NCI-H748 (cell line): ENCODE measurements at regions not wholly inside any gene's neighbourhood (a gene's known extent, or its start where the extent isn't known, plus 50 kb on each side); places are given as distances from the start of the nearest gene placed in this dataset.
"Not testable (repeated sequence)": the region's sequence is repeated elsewhere in the genome, so short reads cannot be mapped to it uniquely, and the experiment has no call there.

Experiments used
- DNase-seq: peaks from one replicate; lab custom pipeline; 2025; ENCODE audit not compliant: unreplicated experiment; lab: John Stamatoyannopoulos, UW

DNA sequence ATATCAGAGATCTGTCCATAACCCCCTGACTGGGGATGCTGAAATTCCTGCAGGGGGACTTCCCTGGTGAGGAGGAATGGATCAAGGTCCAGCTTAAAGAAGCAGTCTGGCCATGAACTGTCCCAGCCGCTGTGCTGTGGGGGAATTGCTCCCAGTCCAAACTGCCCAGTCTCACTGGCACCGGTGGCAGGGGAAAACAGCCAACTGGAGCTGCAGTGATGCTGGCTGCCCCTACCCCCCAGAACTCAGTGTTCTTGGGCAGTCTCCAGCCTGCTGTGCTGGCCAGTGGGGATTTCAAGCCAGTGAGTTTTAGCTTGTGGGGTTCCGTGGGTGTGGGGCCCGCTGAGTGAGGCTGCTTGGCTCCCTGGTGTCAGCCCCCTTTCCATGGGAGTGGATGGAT lies 306.5 kb upstream of the RPS23 start:
- DNase-seq, result no peak

DNA sequence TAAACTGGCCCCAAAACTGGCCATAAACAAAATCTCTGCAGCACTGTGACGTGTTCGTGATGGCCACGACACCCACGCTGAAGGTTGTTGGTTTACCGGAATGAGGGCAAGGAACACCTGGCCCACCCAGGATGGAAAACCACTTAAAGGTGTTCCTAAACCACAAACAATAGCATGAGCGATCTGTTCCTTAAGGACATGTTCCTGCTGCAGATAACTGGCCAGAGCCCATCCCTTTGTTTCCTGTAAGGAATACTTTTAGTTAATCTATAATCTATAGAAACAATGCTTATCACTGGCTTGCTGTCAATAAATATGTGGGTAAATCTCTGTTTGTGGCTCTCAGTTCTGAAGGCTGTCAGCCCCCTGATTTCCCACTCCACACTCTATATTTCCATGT lies 305.2 kb upstream of the RPS23 start:
- DNase-seq, result not testable (repeated sequence)

DNA sequence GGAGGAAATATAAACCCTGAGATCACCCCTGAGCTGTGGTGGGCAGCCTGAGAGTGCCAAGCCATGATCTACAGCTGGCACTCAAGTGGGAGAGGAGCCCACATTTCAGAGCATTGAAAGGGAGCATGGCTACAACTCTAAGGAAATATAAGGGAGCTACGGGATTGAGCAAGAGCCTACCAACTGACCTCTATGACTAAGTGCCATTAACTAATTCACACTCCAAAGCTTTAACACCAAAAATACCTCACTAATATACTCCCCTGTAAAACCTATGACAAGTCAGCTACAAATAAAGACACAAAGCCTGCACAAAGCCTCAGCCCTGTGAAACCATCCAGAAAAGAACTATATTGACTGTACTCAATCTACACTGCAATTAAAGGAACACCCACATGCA lies 286.8 kb upstream of the RPS23 start:
- no peak for DNase-seq

DNA sequence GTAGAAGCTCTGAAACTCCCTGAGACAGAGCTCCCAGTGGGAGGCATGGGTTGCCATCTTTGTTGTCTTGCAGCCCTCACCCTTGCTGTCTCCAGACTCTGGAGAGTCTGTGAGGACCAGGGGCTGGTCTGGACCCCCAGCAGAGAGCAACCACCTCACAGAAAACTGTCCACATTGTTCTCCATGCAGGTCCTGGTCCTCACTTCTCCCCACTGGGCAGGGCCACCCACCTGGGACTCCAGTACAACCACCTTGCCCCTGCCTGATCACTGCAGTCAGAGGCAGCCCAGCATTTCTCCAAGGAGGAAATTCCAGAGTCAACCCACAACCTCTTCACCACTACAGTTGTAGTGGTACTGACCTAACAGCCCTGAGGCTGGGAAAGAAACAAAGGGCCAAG lies 285.6 kb upstream of the RPS23 start:
- no peak for DNase-seq

DNA sequence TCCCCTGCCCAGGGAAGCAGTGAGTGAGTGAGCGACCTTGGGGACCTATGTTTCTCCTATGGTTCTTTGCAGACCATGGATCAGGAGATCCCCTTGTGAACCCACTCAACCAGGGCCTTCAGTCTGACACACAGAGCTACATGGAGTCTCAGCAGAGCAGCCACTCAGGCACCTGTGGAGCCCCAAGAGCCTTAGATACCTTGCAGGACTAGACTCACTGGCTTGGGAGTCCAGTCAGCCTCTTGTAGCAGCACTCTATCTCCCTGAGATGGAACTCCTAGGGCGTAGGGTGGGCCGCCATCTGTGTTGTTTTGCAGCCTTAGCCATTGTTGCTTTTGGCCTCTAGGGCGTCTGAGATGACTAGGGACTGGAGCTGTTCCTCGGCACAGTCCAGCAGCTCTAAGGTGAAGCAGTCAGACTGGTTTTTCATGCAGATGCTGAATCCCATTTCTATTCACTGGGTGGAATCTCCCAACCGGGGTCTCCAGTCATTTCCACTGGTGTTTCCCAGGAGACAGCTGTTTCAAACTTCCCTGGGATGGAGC lies 284.6 kb upstream of the RPS23 start:
- no peak for DNase-seq

DNA sequence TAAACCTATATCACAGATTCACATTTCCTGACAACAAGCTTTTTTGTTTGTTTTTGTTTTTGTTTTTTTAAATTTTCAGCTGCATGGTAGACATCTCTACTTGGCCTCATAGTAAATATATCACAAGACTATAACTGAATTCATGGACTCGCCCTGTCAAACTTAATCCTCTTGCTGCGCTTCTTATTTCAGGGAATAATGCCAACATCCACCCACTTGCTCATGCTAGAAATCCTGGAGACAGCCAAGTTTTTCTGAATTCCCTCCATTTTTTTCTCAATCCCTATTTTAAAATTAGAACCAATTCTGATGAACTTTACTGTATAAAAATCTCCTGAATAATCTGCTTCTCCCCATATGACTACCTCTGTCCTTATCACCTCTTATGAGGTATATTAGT lies 283.6 kb upstream of the RPS23 start:
- DNase-seq, result no peak

DNA sequence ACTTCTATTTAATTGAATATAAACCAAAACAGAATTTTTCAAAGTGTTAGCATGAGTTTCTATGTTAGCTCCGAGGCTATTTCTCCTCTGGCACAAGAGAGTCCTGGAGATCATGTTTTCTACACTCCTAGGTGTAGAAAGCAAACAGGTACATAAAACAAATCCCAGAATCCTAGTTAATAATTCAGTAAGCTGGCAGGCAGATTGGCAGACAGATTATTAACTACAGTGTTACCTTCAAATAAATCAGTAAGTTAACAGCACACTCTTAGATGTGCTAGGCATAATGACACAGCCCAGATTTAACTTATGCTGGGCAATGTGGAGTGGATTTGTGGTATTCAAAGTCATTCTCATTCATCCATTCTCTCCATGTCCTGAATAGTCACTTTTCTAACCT lies 282.8 kb upstream of the RPS23 start:
- DNase-seq, result no peak

DNA sequence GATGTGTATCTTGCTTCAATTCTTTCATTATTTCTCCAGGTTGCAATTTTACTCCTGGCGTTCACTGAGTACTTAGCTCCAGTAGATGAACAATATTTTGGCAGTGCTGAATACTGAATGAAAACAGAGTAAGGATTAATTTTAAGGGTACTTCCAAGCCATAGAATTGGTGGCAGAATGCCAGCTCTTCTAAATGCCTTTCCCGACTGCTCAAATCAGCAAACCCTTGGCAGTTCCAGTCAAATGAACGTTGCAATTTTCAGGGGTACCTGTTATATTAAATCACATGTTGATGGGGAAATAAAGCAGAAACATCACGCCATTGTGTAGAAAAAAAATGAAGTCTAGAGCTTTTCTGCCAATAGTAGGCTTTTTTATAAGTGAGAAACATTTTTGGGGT lies 282.4 kb upstream of the RPS23 start:
- DNase-seq, result no peak

DNA sequence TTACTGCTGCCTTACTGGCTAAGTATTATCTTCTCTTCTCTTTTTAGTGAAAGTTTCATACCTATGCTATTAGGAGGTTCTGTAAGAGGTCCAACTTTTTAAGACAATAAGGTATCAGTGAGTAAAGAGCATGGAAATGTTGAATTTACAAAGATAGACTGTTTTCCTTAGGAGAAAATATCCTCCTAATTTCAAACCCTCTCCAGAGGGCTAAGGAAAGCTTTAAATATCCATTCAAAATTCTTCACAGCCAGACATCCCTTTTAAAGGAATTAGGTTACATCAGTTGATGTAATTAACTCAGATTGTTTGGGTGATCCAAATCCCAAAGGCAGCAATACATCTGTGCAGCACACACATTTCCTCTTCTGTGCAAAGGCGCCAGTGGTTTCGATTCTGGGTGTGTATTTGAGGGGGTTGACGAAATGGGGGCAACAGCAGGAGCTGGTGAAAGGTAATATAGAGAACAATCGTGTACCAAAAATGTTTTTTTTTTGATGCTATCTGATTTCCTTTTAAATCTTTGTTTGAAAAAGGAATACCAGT lies 273.8 kb upstream of the RPS23 start:
- DNase-seq, result peak; percentile 41

DNA sequence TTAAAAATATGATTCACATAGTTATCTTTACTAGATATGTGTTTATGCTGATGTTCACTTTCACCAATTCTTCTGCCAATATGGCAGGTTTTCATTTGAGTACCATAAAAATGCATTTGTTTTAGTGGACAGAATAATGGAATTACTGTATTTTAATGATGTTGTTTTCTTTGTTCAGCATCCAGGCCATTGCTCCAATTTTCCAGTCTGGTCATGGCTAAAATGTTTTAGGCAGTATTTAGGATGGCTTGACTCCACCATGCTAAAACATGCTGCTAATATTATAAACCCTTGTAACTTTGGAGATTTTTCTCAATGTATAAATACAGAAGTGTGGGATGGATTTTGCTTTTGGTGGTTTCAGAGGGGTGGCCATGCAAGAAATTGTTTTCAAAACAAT lies 273.0 kb upstream of the RPS23 start:
- no peak for DNase-seq

DNA sequence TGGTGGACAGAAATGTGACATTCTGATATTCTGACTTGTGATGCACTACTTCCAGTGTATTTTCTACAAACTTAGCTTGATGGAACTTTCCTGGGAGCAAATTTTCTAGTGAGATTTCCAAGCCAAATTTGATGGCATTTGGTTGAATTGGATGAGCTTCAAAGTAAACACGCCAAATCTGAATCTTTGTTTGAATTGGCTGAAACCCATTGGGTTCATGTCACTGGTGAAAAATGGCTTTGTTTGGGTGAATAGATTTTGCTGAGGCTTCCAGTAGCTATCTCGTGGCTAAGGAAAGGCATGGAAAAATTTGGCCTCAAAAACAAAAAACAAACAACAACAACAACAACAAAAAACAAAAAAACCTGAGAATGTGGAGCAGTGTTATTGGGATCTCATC lies 271.1 kb upstream of the RPS23 start:
- DNase-seq, result no peak

DNA sequence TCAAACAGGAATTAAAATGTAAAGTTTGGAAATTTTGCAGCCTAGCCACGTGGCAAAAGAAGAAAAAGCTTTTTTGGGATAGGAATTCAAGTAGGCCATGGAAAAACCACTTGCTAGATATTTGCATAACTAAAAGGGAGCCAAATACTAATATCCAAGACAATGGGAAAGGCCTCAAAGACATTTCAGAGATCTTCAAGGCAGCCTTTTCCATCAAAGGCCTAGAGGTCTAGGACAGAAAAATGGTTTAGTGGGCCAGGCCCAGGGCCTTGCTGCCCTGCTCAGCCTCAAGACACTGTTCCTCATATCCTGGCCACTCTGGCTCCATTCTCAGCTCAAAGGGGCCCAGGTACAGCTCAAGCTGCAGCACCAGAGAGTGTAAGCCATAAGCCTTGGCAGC lies 265.9 kb upstream of the RPS23 start:
- no peak for DNase-seq

DNA sequence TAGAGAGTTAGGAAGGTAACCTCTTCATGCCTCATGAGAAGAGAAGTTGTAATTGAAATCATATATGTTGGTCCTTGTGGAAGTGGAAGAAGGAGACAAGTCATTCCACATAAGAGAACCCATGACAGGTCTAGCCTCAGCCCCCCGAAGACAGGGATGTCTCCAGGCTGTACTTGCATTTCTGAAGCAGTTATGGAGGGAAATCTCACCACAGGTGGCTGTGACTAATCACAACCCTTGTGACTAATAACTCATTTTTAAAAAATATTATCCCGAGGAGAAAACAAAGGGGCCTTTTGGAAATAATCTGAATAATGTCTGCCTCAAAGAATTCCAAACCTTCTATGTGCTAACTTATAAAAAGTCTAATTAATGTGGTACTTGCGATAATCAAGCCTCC lies 262.1 kb upstream of the RPS23 start:
- no peak for DNase-seq

DNA sequence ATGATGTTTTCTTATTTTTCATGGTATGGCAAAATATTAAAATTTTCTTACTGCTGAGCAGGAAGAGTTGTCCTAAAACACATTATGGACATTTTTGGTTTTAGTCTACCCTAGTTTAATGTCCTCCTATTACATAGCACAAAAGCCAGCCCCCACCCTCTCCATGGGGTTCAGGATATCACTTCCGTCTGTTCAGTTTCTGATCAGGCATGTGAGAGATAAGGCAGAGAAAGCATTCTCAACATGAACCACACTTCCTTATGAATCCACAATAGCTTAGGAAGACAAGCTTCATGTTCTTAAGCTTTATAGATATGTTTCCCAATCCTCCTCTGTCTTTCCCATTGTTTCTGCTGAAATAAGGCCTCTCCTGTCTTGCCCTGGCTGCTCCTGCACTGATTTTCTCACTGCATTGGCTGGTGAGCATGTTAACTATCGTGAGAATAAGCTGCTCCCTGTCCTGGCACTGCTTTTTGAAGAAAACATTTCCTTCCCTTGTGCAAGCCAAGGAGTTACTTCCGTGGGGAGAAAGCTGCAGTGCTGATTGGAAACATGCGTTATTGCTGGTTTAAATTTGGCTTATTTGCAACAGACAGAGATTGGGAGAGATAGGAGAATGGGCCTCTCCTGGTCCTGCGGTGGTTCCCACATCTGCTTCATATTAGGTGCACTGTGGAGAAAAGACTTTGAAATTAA lies 260.3 kb upstream of the RPS23 start:
- no peak for DNase-seq

DNA sequence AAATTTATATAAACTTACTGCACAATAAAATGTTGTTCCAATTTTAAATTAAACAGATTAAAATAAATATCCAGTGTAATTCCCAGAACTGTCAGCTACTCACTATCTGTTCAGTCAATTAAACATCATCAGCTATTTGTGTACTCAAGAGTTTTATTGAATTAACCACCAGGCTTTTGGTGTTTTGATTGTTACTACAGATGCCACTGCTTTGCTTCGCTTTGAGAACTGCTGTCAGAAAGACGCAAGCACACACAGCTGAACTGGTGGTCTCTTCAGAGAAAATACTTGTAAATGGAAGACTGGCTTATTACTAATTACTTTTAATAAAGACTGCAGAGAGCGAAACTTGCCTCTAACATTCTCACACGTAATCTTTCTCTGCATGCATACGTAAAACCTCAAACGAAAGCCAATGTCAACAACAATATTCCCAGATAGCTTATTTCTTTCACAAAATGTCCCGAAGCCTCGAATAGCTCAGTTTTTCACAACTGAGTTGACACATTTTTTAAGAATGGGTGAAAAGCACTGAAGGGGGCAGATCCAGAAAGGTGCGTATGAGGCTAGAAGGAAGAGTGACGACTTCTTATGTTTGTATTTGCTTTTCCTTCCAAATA lies 259.6 kb upstream of the RPS23 start:
- peak; percentile 16 for DNase-seq

DNA sequence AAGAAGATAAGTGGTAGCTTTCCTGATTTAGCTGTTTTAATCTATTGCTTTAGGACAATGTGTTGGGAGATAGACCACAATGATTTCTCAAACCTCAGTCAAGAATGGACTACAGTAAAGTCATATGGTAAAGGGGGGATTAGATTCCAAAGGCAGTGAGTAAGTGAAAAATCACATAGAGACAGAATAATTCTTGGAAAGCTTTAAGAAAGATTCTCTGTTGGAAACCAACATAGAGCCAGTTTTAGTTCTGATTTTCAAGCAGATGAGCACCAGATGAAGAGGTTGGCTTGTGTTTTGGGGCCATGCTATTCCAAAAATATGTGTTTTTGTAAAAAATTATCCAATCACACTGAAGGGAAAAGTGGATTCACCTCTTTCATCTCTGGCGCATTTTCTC lies 256.8 kb upstream of the RPS23 start:
- DNase-seq, result no peak

DNA sequence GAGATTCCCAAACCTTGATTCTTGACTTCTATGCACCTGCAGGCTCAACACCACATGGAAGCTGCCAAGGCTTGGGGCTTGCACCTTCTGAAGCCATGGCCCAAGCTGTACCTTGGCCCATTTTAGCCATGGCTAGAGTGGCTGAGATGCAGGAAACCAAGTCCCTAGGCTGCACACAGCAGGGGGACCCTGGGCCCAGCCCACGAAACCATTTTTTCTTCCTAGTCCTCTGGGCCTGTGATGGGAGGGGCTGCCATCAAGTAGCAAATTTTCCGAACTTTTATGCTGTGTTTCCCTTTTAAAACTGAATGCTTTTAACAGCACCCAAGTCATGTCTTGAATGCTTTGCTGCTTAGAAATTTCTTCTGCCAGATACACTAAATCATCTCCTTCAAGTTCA lies 253.9 kb upstream of the RPS23 start:
- DNase-seq, result not testable (repeated sequence)

DNA sequence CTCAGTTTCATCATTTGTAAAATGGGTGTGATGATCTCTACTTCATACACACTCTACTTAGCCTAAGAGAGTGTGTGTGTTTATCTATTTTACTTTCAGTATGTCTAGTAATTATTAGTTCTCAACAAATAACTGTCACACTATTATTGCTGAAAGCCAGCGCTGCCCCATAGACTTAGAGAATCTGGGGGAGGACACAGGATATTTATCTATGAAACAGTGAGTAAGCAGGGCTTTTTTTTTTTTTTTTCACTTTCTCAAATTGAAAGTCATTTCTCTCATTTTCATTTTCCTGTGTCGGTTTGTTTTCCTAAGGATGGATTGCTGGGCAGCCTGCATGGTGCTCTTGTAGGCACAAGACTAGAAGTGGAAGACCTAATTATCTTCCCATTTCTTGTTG lies 248.4 kb upstream of the RPS23 start:
- no peak for DNase-seq

DNA sequence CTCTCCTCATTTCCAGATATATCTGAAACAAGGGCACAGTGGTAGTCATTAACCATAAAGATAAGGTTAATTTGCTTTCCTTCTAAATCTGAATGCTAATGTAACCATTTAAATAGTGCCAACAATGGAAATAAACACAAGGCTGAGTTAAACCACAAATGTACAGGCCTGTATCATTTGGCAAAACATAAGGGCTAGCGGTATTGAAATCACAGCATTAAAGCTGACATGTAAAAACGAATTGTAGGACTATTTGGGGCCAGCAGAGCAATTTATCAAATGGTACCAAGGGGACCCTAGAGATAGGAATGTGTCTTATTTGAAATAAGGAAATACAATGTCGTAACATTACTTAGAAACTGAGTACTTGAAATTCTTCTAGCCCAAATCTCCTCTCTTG lies 247.5 kb upstream of the RPS23 start:
- no peak for DNase-seq

DNA sequence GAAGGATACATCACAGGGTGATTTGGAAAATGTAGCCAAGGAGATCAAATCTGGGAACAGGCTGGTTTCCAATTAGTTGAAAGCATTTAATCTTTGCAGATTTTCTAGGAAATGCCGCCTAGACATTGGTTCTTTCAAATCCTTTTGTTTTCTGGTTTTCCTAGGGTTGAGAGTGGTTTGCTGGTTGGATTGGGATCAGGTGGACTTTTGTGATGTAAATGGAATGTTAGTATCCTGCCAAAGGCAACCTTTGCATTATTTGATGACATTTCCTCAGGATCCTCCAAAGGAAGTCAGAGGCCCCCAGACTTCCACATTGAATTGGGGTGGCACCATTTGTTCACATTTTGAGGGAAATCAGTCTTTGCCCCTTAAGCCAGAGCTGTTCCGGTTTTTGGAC lies 245.5 kb upstream of the RPS23 start:
- no peak for DNase-seq

DNA sequence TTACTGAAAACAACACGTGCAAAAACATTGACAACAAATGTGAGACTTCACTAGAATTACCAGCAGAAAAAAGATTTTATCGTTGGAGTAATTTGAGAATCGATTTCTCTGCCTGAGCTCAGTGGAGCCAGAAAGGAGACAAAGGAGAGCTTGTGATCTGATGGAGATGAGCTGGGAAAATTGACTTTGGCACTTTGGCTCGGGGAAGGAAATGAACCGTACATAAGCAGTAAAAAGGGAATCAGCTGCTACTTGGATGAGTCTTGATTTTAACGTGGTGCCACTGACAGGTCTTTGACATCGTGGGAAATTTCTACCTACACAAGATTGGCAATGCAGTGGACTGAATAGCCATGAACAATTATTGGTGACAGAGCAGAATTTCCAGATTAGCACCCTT lies 244.7 kb upstream of the RPS23 start:
- DNase-seq, result no peak

DNA sequence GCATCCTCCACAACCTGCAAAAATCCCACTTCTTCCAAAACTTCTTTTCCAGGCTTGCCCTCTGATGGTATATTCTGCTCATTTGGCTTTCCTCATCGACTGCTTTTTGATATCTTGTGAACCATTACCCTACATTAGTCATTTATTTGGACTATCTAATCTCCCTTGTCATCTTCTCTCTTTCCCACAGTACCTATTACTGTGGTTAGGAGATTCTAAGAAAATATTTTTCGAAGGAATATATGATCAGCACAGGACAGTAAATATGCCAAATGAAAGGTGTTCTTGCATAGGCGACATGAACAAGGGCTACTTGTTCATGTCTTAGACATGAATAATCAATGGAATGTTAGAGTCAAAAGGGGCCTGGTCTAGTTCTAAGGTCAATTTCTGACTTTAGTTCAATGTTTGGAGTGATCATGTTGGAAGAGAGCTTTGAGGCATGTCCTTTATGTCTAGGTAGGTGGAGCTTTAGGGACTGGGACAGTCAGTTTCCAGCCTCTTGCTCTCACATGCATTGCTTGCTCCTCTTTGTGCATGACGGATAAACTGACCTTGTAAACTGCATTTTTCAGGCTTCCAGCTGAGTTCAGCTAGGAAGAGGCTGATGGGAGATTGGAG lies 243.4 kb upstream of the RPS23 start:
- DNase-seq, result no peak
